ENCODE measurements at regions not wholly inside any gene's neighbourhood (a gene's known extent, or its start where the extent isn't known, plus 50 kb on each side); places are given as distances from the start of the nearest gene placed in this dataset.

GRCh38 chr10:129386415-129387257, 80.4 kb upstream of the MGMT start:
- Histone ChIP-seq H2AFZ (no peak overlapping the region), H3K9me2 (replicated peaks; ENCODE audit: insufficient read depth) (no peaks in the 10 kb centered on the region), H3K36me3 (replicated peaks; ENCODE audit: insufficient read depth, low read depth) (no peaks in the 10 kb centered on the region), H3K27ac (no peak overlapping the region), H4K20me1 (ENCODE audit: insufficient read depth, poor library complexity, severe bottlenecking) (no peaks in the 10 kb centered on the region), H3K4me2 (no peak overlapping the region), H3K4me3 (no peak overlapping the region), H3K79me2 (no peaks in the 10 kb centered on the region), H3K4me1 (ENCODE audit: insufficient read depth) (peaks cover 4% of the 10 kb centered on the region), H3K27me3 (no peaks in the 10 kb centered on the region), H3K9me3 (ENCODE audit: low read depth) (no peaks in the 10 kb centered on the region)
- TF ChIP-seq EZH2 (IDR thresholded peaks at IDR 0.05; ENCODE audit: borderline replicate concordance) (no peak), EZH2phosphoT487 (IDR thresholded peaks at IDR 0.05; ENCODE audit: low read depth, severe bottlenecking, unreplicated experiment) (no peak), CTCF (IDR thresholded peaks at IDR 0.05; ENCODE audit: poor library complexity) (no peak)
- no peak for DNase-seq (ENCODE audit: low spot score)
- WGBS (ENCODE audit: low lambda C conversion rate, missing lambda C conversion rate): 93% methylated on average over 6 of the region's 6 CpGs

- no peak for DNase-seq (ENCODE audit: low spot score)
- Histone ChIP-seq H3K36me3 (replicated peaks; ENCODE audit: insufficient read depth, low read depth) (no peaks in the 10 kb centered on the region), H3K4me3 (no peak overlapping the region), H3K4me2 (no peak overlapping the region), H3K27me3 (no peaks in the 10 kb centered on the region), H3K4me1 (ENCODE audit: insufficient read depth) (peaks cover 4% of the 10 kb centered on the region), H4K20me1 (ENCODE audit: insufficient read depth, poor library complexity, severe bottlenecking) (no peaks in the 10 kb centered on the region), H3K9me2 (replicated peaks; ENCODE audit: insufficient read depth) (no peaks in the 10 kb centered on the region), H2AFZ (no peak overlapping the region), H3K27ac (no peak overlapping the region), H3K79me2 (no peaks in the 10 kb centered on the region), H3K9me3 (ENCODE audit: low read depth) (no peaks in the 10 kb centered on the region)
- TF ChIP-seq EZH2 (IDR thresholded peaks at IDR 0.05; ENCODE audit: borderline replicate concordance): no peak
- no peak for TF ChIP-seq EZH2phosphoT487 (IDR thresholded peaks at IDR 0.05; ENCODE audit: low read depth, severe bottlenecking, unreplicated experiment)
- no peak for TF ChIP-seq CTCF (IDR thresholded peaks at IDR 0.05; ENCODE audit: poor library complexity)
- 85% methylated on average over 5 of the region's 5 CpGs for WGBS (ENCODE audit: low lambda C conversion rate, missing lambda C conversion rate)
Observed at GRCh38 chr10:129387258-129387525, 79.8 kb upstream of the MGMT start.

- H3K4me1 ChIP-seq (ENCODE audit: insufficient read depth): peaks cover 4% of the 10 kb centered on the region
- WGBS (ENCODE audit: low lambda C conversion rate, missing lambda C conversion rate): 90% methylated on average over 7 of the region's 7 CpGs
- H3K4me3 ChIP-seq: no peak overlapping the region
- no peak overlapping the region for H2AFZ ChIP-seq
- no peaks in the 10 kb centered on the region for H3K27me3 ChIP-seq
- no peak overlapping the region for H3K27ac ChIP-seq
- H3K36me3 ChIP-seq (replicated peaks; ENCODE audit: insufficient read depth, low read depth): no peaks in the 10 kb centered on the region
- H4K20me1 ChIP-seq (ENCODE audit: insufficient read depth, poor library complexity, severe bottlenecking): no peaks in the 10 kb centered on the region
- no peaks in the 10 kb centered on the region for H3K9me2 ChIP-seq (replicated peaks; ENCODE audit: insufficient read depth)
- no peak overlapping the region for H3K4me2 ChIP-seq
- no peaks in the 10 kb centered on the region for H3K9me3 ChIP-seq (ENCODE audit: low read depth)
- no peak for TF ChIP-seq EZH2phosphoT487 (IDR thresholded peaks at IDR 0.05; ENCODE audit: low read depth, severe bottlenecking, unreplicated experiment)
- TF ChIP-seq CTCF (IDR thresholded peaks at IDR 0.05; ENCODE audit: poor library complexity): no peak
- TF ChIP-seq EZH2 (IDR thresholded peaks at IDR 0.05; ENCODE audit: borderline replicate concordance): no peak
- no peak for DNase-seq (ENCODE audit: low spot score)
- H3K79me2 ChIP-seq: no peaks in the 10 kb centered on the region
Observed at GRCh38 chr10:129388435-129388834, 78.6 kb upstream of the MGMT start.
